Breast epithelium (tissue), 4 donors: ENCODE measurements at regions not wholly inside any gene's neighbourhood (a gene's known extent, or its start where the extent isn't known, plus 50 kb on each side); places are given as distances from the start of the nearest gene placed in this dataset.
A peak's percentile ranks its signal among the peaks of the same experiment; 100 is the strongest.

Experiments used
- DNase-seq, 2 donors: peaks; one replicate each; pipeline ENCODE4 v3.0.0-alpha.2; 2019; ENCODE audit warnings: low spot score in 2 of 2
- H3K27ac ChIP-seq, 2 donors: fragments of 200-600 bp; sonication (generic) in 1 of 2; one replicate each; pipeline ENCODE4 v1.5.1; 2016 to 2019; ENCODE audit warnings: mild to moderate bottlenecking in 1 of 2
- H3K27me3 ChIP-seq, 2 donors: fragments of 200-600 bp; sonication (generic) in 1 of 2; one replicate each; pipeline versions ENCODE4 v1.5.1 to v1.6.0; 2017 to 2019; ENCODE audit warnings: control low read depth in 1 of 2, mild to moderate bottlenecking in 1 of 2
- H3K36me3 ChIP-seq: fragments of 200-600 bp; one replicate; pipeline ENCODE4 v1.5.1; 2019
- H3K4me1 ChIP-seq, 2 donors: fragments of 200-600 bp; sonication (generic); one replicate each; pipeline ENCODE4 v1.5.1; 2016 to 2019; ENCODE audit warnings: control low read depth in 1 of 2
- H3K4me3 ChIP-seq, 3 donors: fragments of 200-600 bp; sonication (generic); 1 replicate in 2 of 3; 2 replicates in 1 of 3; pipeline ENCODE4 v1.5.1; 2016 to 2019; ENCODE audit warnings: mild to moderate bottlenecking in 3 of 3, moderate library complexity in 2 of 3
- H3K9me3 ChIP-seq, 2 donors: fragments of 200-600 bp; sonication (generic) in 1 of 2; one replicate each; pipeline ENCODE4 v1.5.1; 2016 to 2019; ENCODE audit warnings: control low read depth in 1 of 2
- CTCF ChIP-seq, 3 donors: fragments of 450-650 bp; IDR thresholded peaks; one replicate each; pipeline ENCODE4 v1.5.1; 2016 to 2017; ENCODE audit warnings: antibody characterized with exemption in 3 of 3, mild to moderate bottlenecking in 3 of 3, moderate library complexity in 3 of 3
- POLR2A ChIP-seq: fragments of 450-650 bp; IDR thresholded peaks from one replicate; pipeline ENCODE4 v1.6.1; 2016; ENCODE audit warnings: antibody characterized with exemption, mild to moderate bottlenecking, moderate library complexity
- POLR2AphosphoS5 ChIP-seq, 3 donors: sonication (generic); formaldehyde crosslinking; IDR thresholded peaks; one replicate each; pipeline ENCODE4 v1.6.1; 2017; ENCODE audit warnings: antibody characterized with exemption in 3 of 3
- intact Hi-C: fragments of 100-400 bp; cut with DNase I; formaldehyde crosslinking; loops from one replicate; pipeline ENCODE4 v1.15.1; 2023; ENCODE audit warnings: low total_unique reads

GRCh38 chr18:23355206-23355605 lies 97.9 kb upstream of the RIOK3 start:
- no peak for TF ChIP-seq CTCF (IDR thresholded peaks at IDR 0.05)
- TF ChIP-seq POLR2AphosphoS5 (IDR thresholded peaks at IDR 0.05), result no peak
- no peak for TF ChIP-seq POLR2A
- Histone ChIP-seq H3K27ac (no peak overlapping the region), H3K9me3 (no peaks in the 10 kb centered on the region), H3K27me3 (no peaks in the 10 kb centered on the region), H3K4me1 (peaks cover 5 to 16% of the 10 kb centered on the region in 2 donors), H3K4me3 (no peak overlapping the region), H3K36me3 (no peaks in the 10 kb centered on the region)
- DNase-seq, result no peak
- intact Hi-C loops, result no loop called here

GRCh38 chr18:23356424-23356823 lies 96.7 kb upstream of the RIOK3 start:
- Histone ChIP-seq H3K4me3 (no peak overlapping the region), H3K4me1 (peaks cover 5 to 16% of the 10 kb centered on the region in 2 donors), H3K9me3 (no peaks in the 10 kb centered on the region), H3K27me3 (no peaks in the 10 kb centered on the region), H3K36me3 (no peaks in the 10 kb centered on the region), H3K27ac (peak overlapping the region; percentile 79 to 90)
- no peak for TF ChIP-seq POLR2AphosphoS5 (IDR thresholded peaks at IDR 0.05)
- TF ChIP-seq POLR2A, result no peak
- no peak for TF ChIP-seq CTCF (IDR thresholded peaks at IDR 0.05)
- intact Hi-C loops, result no loop called here
- no peak for DNase-seq

- TF ChIP-seq CTCF (IDR thresholded peaks at IDR 0.05) (no peak), POLR2AphosphoS5 (IDR thresholded peaks at IDR 0.05) (no peak), POLR2A (no peak)
- DNase-seq, result no peak
- Histone ChIP-seq H3K9me3 (no peaks in the 10 kb centered on the region), H3K27ac (peak overlapping the region; percentile 79 to 90), H3K27me3 (no peaks in the 10 kb centered on the region), H3K36me3 (no peaks in the 10 kb centered on the region), H3K4me3 (no peak overlapping the region), H3K4me1 (peaks cover 5 to 16% of the 10 kb centered on the region in 2 donors)
- intact Hi-C loops, result no loop called here
These were observed 96.0 kb upstream of the RIOK3 start for GRCh38 chr18:23356915-23357601.

GRCh38 chr18:23357996-23358594 lies 95.0 kb upstream of the RIOK3 start:
- Histone ChIP-seq H3K27me3 (no peaks in the 10 kb centered on the region), H3K4me1 (peaks cover 5 to 16% of the 10 kb centered on the region in 2 donors), H3K27ac (peak overlapping the region; percentile 79 to 90), H3K36me3 (no peaks in the 10 kb centered on the region), H3K4me3 (peak overlapping the region; percentile 8 to 35 (median 13)), H3K9me3 (no peaks in the 10 kb centered on the region)
- intact Hi-C loops, result no loop called here
- peak; percentile 28 to 56 for DNase-seq
- peak in 1 of 3 donors; percentile 22 for TF ChIP-seq POLR2AphosphoS5 (IDR thresholded peaks at IDR 0.05)
- TF ChIP-seq POLR2A, result no peak
- TF ChIP-seq CTCF (IDR thresholded peaks at IDR 0.05), result no peak

GRCh38 chr18:23359421-23359820 lies 93.7 kb upstream of the RIOK3 start:
- Histone ChIP-seq H3K27me3 (no peaks in the 10 kb centered on the region), H3K27ac (peak overlapping the region in 1 of 2 donors; percentile 19), H3K36me3 (no peaks in the 10 kb centered on the region), H3K9me3 (no peaks in the 10 kb centered on the region), H3K4me3 (no peak overlapping the region), H3K4me1 (peaks cover 5 to 16% of the 10 kb centered on the region in 2 donors)
- TF ChIP-seq POLR2AphosphoS5 (IDR thresholded peaks at IDR 0.05) (no peak), POLR2A (no peak), CTCF (IDR thresholded peaks at IDR 0.05) (no peak)
- intact Hi-C loops, result no loop called here
- peak in 1 of 2 donors; percentile 34 for DNase-seq
